ENCODE measurements at regions not wholly inside any gene's neighbourhood (a gene's known extent, or its start where the extent isn't known, plus 50 kb on each side); places are given as distances from the start of the nearest gene placed in this dataset.

DNA sequence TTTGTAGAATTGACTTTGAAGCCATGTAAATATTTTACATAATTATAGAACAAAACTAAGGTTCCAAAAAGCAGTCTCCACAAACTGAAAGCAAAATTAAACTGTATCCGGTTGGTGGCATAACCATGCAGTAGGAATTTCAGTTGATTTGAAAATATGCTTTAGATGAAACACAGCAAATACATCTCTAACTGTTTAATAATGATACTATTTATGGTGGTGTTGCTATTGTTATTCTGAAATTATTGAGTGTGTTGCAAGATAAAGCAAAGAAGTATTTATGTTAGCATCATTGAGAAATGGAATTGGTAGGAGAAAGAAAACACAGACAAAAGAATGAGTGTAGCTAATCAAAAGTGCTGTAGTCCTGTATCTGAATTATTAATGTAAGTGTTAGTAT, 73.8 kb upstream of the MTHFD1L start:
- TF ChIP-seq POLR2A (IDR thresholded peaks at IDR 0.05), result no peak
- TF ChIP-seq, protein P1, sequence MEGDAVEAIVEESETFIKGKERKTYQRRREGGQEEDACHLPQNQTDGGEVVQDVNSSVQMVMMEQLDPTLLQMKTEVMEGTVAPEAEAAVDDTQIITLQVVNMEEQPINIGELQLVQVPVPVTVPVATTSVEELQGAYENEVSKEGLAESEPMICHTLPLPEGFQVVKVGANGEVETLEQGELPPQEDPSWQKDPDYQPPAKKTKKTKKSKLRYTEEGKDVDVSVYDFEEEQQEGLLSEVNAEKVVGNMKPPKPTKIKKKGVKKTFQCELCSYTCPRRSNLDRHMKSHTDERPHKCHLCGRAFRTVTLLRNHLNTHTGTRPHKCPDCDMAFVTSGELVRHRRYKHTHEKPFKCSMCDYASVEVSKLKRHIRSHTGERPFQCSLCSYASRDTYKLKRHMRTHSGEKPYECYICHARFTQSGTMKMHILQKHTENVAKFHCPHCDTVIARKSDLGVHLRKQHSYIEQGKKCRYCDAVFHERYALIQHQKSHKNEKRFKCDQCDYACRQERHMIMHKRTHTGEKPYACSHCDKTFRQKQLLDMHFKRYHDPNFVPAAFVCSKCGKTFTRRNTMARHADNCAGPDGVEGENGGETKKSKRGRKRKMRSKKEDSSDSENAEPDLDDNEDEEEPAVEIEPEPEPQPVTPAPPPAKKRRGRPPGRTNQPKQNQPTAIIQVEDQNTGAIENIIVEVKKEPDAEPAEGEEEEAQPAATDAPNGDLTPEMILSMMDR (IDR thresholded peaks at IDR 0.05), result no peak
- no peak for TF ChIP-seq POLR2AphosphoS5 (IDR thresholded peaks at IDR 0.05; ENCODE audit: insufficient read depth in 1 of 2, low read depth in 1 of 2)

Measured in vagina (tissue), 2 donors.